AG10803 (cell line): ENCODE measurements at regions not wholly inside any gene's neighbourhood (a gene's known extent, or its start where the extent isn't known, plus 50 kb on each side); places are given as distances from the start of the nearest gene placed in this dataset.

Source experiments
- DNase-seq: peaks from one replicate; pipeline ENCODE4 v3.0.0; 2010; ENCODE audit warnings: low read depth
- H3K4me3 ChIP-seq: 2 replicates; pipeline ENCODE4 v1.5.1; 2011; ENCODE audit warnings: mild to moderate bottlenecking, low read length, control low read depth
- CTCF ChIP-seq: conservative IDR thresholded peaks from 2 replicates; pipeline ENCODE4 v1.5.1; 2011; ENCODE audit warnings: mild to moderate bottlenecking, low read length, control low read depth, inconsistent platforms

- DNase-seq, result no peak
- H3K4me3 ChIP-seq, result no peak overlapping the region
- TF ChIP-seq CTCF, result no peak
Measured at GRCh38 chr3:14599488-14599887, 52.1 kb upstream of the CCDC174 start.

- TF ChIP-seq CTCF, result no peak
- H3K4me3 ChIP-seq, result no peak overlapping the region
- DNase-seq, result no peak
Measured at GRCh38 chr3:14600075-14600474, 51.5 kb upstream of the CCDC174 start.

- no peak overlapping the region for H3K4me3 ChIP-seq
- no peak for TF ChIP-seq CTCF
- no peak for DNase-seq
Measured at GRCh38 chr3:14600856-14601610, 50.5 kb upstream of the CCDC174 start.

- no peak overlapping the region for H3K4me3 ChIP-seq
- no peak for DNase-seq
- TF ChIP-seq CTCF, result no peak
Measured at GRCh38 chr3:14601692-14602005, 49.9 kb upstream of the CCDC174 start.
